Neural progenitor cell (in vitro differentiated cells): ENCODE measurements at regions not wholly inside any gene's neighbourhood (a gene's known extent, or its start where the extent isn't known, plus 50 kb on each side); places are given as distances from the start of the nearest gene placed in this dataset.

Experiments used
- DNase-seq: peaks from one replicate; pipeline ENCODE4 v3.0.0-alpha.2; 2016; ENCODE audit warnings: low spot score
- H2AFZ ChIP-seq: fragments of 200-600 bp; sonication (generic); replicated peaks from 2 replicates; pipeline ENCODE4 v1.6.1; 2016; ENCODE audit warnings: antibody characterized with exemption
- H3F3A ChIP-seq: fragments of 200-600 bp; sonication (generic); 2 replicates; pipeline ENCODE4 v1.6.1; 2016; ENCODE audit warnings: antibody characterized with exemption, low read depth
- H3K27ac ChIP-seq: fragments of 200-600 bp; sonication (generic); 2 replicates; pipeline ENCODE4 v1.5.1; 2016; ENCODE audit warnings: mild to moderate bottlenecking
- H3K27me3 ChIP-seq: fragments of 200-600 bp; sonication (generic); 2 replicates; pipeline ENCODE4 v1.6.1; 2016; ENCODE audit warnings: mild to moderate bottlenecking, moderate library complexity
- H3K36me3 ChIP-seq: fragments of 200-600 bp; sonication (generic); 2 replicates; pipeline ENCODE4 v1.5.1; 2016
- H3K4me1 ChIP-seq: fragments of 200-600 bp; sonication (generic); 2 replicates; pipeline ENCODE4 v1.6.1; 2016; ENCODE audit warnings: mixed run types
- H3K4me2 ChIP-seq: fragments of 200-600 bp; sonication (generic); 2 replicates; pipeline ENCODE4 v1.6.1; 2016
- H3K4me3 ChIP-seq: fragments of 200-600 bp; sonication (generic); 2 replicates; pipeline ENCODE4 v1.5.1; 2016
- H3K79me2 ChIP-seq: fragments of 200-600 bp; sonication (generic); 2 replicates; pipeline ENCODE4 v1.6.1; 2016; ENCODE audit warnings: low read depth
- H3K9ac ChIP-seq: fragments of 200-600 bp; sonication (generic); 2 replicates; pipeline ENCODE4 v1.6.1; 2016
- H3K9me3 ChIP-seq: fragments of 200-600 bp; sonication (generic); 2 replicates; pipeline ENCODE4 v1.5.1; 2016; ENCODE audit warnings: low read depth
- H4K20me1 ChIP-seq: fragments of 200-600 bp; sonication (generic); 2 replicates; pipeline ENCODE4 v1.6.1; 2016; ENCODE audit warnings: low read depth
- H3K27ac Mint-ChIP-seq: 3 replicates; pipeline ENCODE4 v1.8.0; 2021; ENCODE audit warnings: mixed read lengths
- H3K27me3 Mint-ChIP-seq: 2 replicates; pipeline ENCODE4 v1.8.0; 2022; ENCODE audit warnings: low read depth, mild to moderate bottlenecking, inconsistent platforms, moderate library complexity, mixed read lengths; ENCODE audit not compliant: insufficient read depth
- H3K36me3 Mint-ChIP-seq: 3 replicates; pipeline ENCODE4 v1.8.0; 2021; ENCODE audit warnings: mixed read lengths
- H3K4me1 Mint-ChIP-seq: 3 replicates; pipeline ENCODE4 v1.8.0; 2021; ENCODE audit warnings: mixed read lengths
- H3K4me3 Mint-ChIP-seq: 3 replicates; pipeline ENCODE4 v1.8.0; 2021; ENCODE audit warnings: mild to moderate bottlenecking, moderate library complexity, mixed read lengths
- H3K9me3 Mint-ChIP-seq: 3 replicates; pipeline ENCODE4 v1.8.0; 2020; ENCODE audit warnings: mixed read lengths
- EZH2 ChIP-seq: fragments of 200-600 bp; sonication (generic); IDR thresholded peaks from 2 replicates; pipeline ENCODE4 v1.6.1; 2017; ENCODE audit warnings: antibody characterized with exemption, mild to moderate bottlenecking, moderate library complexity
- EZH2phosphoT487 ChIP-seq: fragments of 200-600 bp; sonication (generic); IDR thresholded peaks from 2 replicates; pipeline ENCODE4 v1.6.1; 2017; ENCODE audit warnings: antibody characterized with exemption
- TF ChIP-seq, protein P1 (sequence below): fragments of 200-600 bp; sonication (generic); IDR thresholded peaks from 2 replicates; pipeline ENCODE4 v1.5.1; 2017; ENCODE audit warnings: antibody characterized with exemption, mild to moderate bottlenecking

DNA sequence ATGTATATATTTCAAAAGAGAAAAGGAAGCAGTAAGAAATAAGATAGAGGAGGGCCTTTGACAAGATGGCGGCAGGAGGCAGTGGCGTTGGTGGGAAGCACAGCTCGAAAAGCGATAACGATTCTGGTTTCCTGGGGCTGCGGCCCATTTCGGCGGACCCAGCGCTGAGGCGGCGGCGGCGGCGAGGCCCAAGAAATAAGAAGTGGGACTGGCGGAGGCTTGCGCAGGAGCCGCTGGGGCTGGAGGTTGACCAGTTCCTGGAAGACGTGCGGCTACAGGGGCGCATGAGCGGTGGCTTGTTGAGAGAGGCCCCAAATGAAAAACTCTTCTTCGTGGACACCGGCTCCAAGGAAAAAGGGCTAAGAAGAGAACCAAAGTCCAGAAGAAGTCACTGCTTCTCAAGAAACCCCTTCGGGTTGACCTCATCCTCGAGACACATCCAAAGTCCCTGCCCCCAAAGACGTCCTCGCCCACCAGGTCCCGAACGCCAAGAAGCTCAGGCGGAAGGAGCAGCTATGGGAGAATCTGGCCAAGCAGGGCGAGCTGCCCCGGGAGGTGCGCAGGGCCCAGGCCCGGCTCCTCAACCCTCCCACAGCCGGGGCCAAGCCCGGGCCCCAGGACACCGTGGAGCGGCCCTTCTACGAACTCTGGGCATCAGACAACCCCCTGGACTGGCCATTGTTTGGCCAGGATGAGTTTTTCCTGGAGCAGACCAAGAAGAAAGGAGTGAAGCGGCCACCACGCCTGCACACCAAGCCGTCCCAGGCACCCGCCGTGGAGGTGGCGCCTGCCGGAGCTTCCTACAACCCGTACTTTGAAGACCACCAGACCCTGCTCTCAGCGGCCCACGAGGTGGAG is 624.3 kb downstream of the MCTP2 start:
- H3K9me3 Mint-ChIP-seq, result peaks cover 22% of the 10 kb centered on the region
- Histone ChIP-seq H4K20me1 (no peaks in the 10 kb centered on the region), H3K9ac (no peak overlapping the region), H3K27ac (no peak overlapping the region), H3K4me1 (peaks cover 4% of the 10 kb centered on the region), H3K36me3 (no peaks in the 10 kb centered on the region), H3F3A (no peaks in the 10 kb centered on the region), H2AFZ (no peak overlapping the region), H3K4me3 (no peak overlapping the region), H3K9me3 (no peaks in the 10 kb centered on the region), H3K27me3 (no peaks in the 10 kb centered on the region), H3K4me2 (no peak overlapping the region), H3K79me2 (no peaks in the 10 kb centered on the region)
- H3K36me3 Mint-ChIP-seq, result no peaks in the 10 kb centered on the region
- no peak overlapping the region for H3K4me3 Mint-ChIP-seq
- H3K27me3 Mint-ChIP-seq, result peaks cover 2% of the 10 kb centered on the region
- no peak overlapping the region for H3K27ac Mint-ChIP-seq
- H3K4me1 Mint-ChIP-seq, result no peaks in the 10 kb centered on the region
- TF ChIP-seq, protein P1, sequence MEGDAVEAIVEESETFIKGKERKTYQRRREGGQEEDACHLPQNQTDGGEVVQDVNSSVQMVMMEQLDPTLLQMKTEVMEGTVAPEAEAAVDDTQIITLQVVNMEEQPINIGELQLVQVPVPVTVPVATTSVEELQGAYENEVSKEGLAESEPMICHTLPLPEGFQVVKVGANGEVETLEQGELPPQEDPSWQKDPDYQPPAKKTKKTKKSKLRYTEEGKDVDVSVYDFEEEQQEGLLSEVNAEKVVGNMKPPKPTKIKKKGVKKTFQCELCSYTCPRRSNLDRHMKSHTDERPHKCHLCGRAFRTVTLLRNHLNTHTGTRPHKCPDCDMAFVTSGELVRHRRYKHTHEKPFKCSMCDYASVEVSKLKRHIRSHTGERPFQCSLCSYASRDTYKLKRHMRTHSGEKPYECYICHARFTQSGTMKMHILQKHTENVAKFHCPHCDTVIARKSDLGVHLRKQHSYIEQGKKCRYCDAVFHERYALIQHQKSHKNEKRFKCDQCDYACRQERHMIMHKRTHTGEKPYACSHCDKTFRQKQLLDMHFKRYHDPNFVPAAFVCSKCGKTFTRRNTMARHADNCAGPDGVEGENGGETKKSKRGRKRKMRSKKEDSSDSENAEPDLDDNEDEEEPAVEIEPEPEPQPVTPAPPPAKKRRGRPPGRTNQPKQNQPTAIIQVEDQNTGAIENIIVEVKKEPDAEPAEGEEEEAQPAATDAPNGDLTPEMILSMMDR, result no peak
- no peak for TF ChIP-seq EZH2
- no peak for TF ChIP-seq EZH2phosphoT487
- no peak for DNase-seq

DNA sequence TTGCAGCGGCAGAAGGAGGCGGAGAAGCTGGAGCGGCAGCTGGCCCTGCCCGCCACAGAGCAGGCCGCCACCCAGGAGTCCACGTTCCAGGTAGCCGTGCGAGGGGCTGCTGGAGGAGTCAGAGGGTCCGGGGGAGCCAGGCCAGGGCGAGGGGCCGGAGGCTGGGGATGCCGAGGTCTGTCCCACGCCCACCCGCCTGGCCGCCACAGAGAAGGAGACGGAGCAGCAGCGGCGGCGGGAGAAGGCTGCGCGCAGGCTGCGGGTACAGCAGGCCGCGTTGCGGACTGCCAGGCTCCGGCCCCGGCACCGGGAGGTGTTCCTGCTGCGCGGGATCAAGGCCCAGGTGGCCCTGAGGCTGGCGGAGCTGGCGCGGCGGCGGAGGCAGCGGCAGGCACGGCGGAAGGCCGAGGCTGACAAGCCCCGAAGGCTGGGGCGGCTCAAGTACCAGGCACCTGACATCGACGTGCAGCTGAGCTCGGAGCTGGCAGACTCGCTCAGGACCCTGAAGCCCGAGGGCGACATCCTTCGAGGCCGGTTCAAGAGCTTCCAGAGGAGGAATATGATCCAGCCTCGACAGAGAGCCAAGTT is 625.0 kb downstream of the MCTP2 start:
- no peaks in the 10 kb centered on the region for H3F3A ChIP-seq
- no peak overlapping the region for H3K4me3 ChIP-seq
- no peak overlapping the region for H3K9ac ChIP-seq
- H3K27ac ChIP-seq, result no peak overlapping the region
- no peaks in the 10 kb centered on the region for H4K20me1 ChIP-seq
- no peak overlapping the region for H3K27ac Mint-ChIP-seq
- no peak overlapping the region for H2AFZ ChIP-seq
- no peaks in the 10 kb centered on the region for H3K9me3 ChIP-seq
- TF ChIP-seq EZH2 (no peak), EZH2phosphoT487 (no peak)
- TF ChIP-seq, protein P1, result no peak
- H3K27me3 Mint-ChIP-seq, result peaks cover 2% of the 10 kb centered on the region
- peaks cover 4% of the 10 kb centered on the region for H3K4me1 ChIP-seq
- H3K9me3 Mint-ChIP-seq, result peaks cover 20% of the 10 kb centered on the region
- H3K4me1 Mint-ChIP-seq, result no peaks in the 10 kb centered on the region
- DNase-seq, result no peak
- no peak overlapping the region for H3K4me2 ChIP-seq
- H3K36me3 Mint-ChIP-seq, result no peaks in the 10 kb centered on the region
- no peak overlapping the region for H3K4me3 Mint-ChIP-seq
- H3K79me2 ChIP-seq, result no peaks in the 10 kb centered on the region
- H3K36me3 ChIP-seq, result no peaks in the 10 kb centered on the region
- H3K27me3 ChIP-seq, result no peaks in the 10 kb centered on the region

DNA sequence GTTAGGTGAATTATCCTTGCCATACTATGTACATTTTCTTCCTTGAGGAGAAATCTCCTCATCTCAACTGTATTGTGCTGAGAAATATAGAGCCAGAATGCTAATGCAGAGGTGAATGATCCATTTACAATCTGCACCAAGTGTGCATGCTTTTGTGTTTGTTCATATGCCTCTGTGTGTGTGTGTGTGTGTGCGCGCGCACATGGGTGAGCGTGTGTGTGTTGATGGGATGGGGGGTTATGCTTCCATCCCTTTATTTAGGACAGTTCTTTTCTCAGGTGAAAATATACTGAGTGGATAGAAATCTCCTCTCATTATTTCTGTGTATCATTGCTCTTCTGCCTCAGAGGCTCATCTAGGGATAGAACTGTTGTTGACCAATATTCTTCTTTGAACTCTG is 626.1 kb downstream of the MCTP2 start:
- no peak overlapping the region for H3K4me3 Mint-ChIP-seq
- H3K27ac ChIP-seq, result no peak overlapping the region

More for the DNA sequence above, 626.1 kb downstream of the MCTP2 start:
- Histone ChIP-seq H3K36me3 (no peaks in the 10 kb centered on the region), H3F3A (no peaks in the 10 kb centered on the region), H2AFZ (no peak overlapping the region), H3K79me2 (no peaks in the 10 kb centered on the region), H3K9ac (no peak overlapping the region), H4K20me1 (no peaks in the 10 kb centered on the region), H3K4me1 (no peaks in the 10 kb centered on the region), H3K9me3 (no peaks in the 10 kb centered on the region), H3K4me3 (no peak overlapping the region), H3K27me3 (no peaks in the 10 kb centered on the region), H3K4me2 (no peak overlapping the region)
- DNase-seq, result no peak
- Mint-ChIP-seq H3K9me3 (peaks cover 17% of the 10 kb centered on the region), H3K27ac (no peak overlapping the region), H3K36me3 (no peaks in the 10 kb centered on the region), H3K27me3 (peaks cover 2% of the 10 kb centered on the region), H3K4me1 (no peaks in the 10 kb centered on the region)
- no peak for TF ChIP-seq EZH2
- TF ChIP-seq, protein P1, result no peak
- TF ChIP-seq EZH2phosphoT487, result no peak
